Keratinocyte (primary cell): ENCODE measurements at regions not wholly inside any gene's neighbourhood (a gene's known extent, or its start where the extent isn't known, plus 50 kb on each side); places are given as distances from the start of the nearest gene placed in this dataset.

ENCODE experiments used
- DNase-seq: peaks from one replicate; pipeline ENCODE4 v3.0.0-alpha.2; 2011; ENCODE audit warnings: low read depth, missing footprints, low spot score
- FAIRE-seq: peaks from 2 replicates; lab custom pipeline; 2011; peaks lifted over from hg19 to GRCh38; lab: Jason Lieb, UNC
- H2AFZ ChIP-seq: 2 replicates; pipeline ENCODE4 v1.6.0; 2012; ENCODE audit warnings: low read length, control low read depth, inconsistent platforms; ENCODE audit not compliant: control insufficient read depth
- H3K27ac ChIP-seq: 2 replicates; pipeline ENCODE4 v1.5.1; 2011; ENCODE audit warnings: low read length; ENCODE audit not compliant: control insufficient read depth, insufficient read depth
- H3K27me3 ChIP-seq: 3 replicates; pipeline ENCODE4 v1.6.0; 2011; ENCODE audit warnings: low read length; ENCODE audit not compliant: control insufficient read depth, insufficient read depth; ENCODE audit errors: extremely low read depth
- H3K36me3 ChIP-seq, 2 experiments: 2 replicates in 1 of 2; 3 replicates in 1 of 2; pipeline ENCODE4 v1.5.1; 2011; ENCODE audit warnings: low read length in 2 of 2, mild to moderate bottlenecking in 1 of 2; ENCODE audit not compliant: control insufficient read depth in 2 of 2, insufficient read depth in 2 of 2; ENCODE audit errors: extremely low read depth in 1 of 2
- H3K4me1 ChIP-seq: 3 replicates; pipeline ENCODE4 v1.5.1; 2011; ENCODE audit warnings: low read length; ENCODE audit not compliant: control insufficient read depth, insufficient read depth; ENCODE audit errors: extremely low read depth
- H3K4me2 ChIP-seq: 3 replicates; pipeline ENCODE4 v1.6.0; 2011; ENCODE audit warnings: low read depth, low read length; ENCODE audit not compliant: control insufficient read depth, insufficient read depth; ENCODE audit errors: extremely low read depth
- H3K4me3 ChIP-seq, 3 experiments: fragments of 200-600 bp in 1 of 3; sonication (generic) in 1 of 3; 2 replicates in 2 of 3; 3 replicates in 1 of 3; pipeline ENCODE4 v1.5.1; 2011 to 2016; ENCODE audit warnings: low read length in 3 of 3, mild to moderate bottlenecking in 3 of 3, control low read depth in 2 of 3, inconsistent platforms in 1 of 3, low read depth in 1 of 3, mixed read lengths in 1 of 3, mixed run types in 1 of 3, moderate library complexity in 1 of 3; ENCODE audit not compliant: control insufficient read depth in 2 of 3, insufficient read depth in 2 of 3; ENCODE audit errors: extremely low read depth in 1 of 3
- H3K79me2 ChIP-seq: 2 replicates; pipeline ENCODE4 v1.6.0; 2012; ENCODE audit warnings: low read length; ENCODE audit not compliant: control insufficient read depth, insufficient read depth
- H3K9ac ChIP-seq: 3 replicates; pipeline ENCODE4 v1.6.0; 2011; ENCODE audit warnings: low read length; ENCODE audit not compliant: control insufficient read depth, insufficient read depth; ENCODE audit errors: extremely low read depth
- H3K9me1 ChIP-seq: 3 replicates; pipeline ENCODE4 v1.6.0; 2011; ENCODE audit warnings: low read length; ENCODE audit not compliant: control insufficient read depth, insufficient read depth; ENCODE audit errors: extremely low read depth
- H3K9me3 ChIP-seq: 2 replicates; pipeline ENCODE4 v1.5.1; 2012; ENCODE audit warnings: low read depth, low read length; ENCODE audit not compliant: control insufficient read depth
- H4K20me1 ChIP-seq: 3 replicates; pipeline ENCODE4 v1.6.0; 2011; ENCODE audit warnings: low read length; ENCODE audit not compliant: control insufficient read depth, insufficient read depth; ENCODE audit errors: extremely low read depth
- CTCF ChIP-seq, 3 experiments: IDR thresholded peaks in 1 of 3; conservative IDR thresholded peaks in 1 of 3; optimal IDR thresholded peaks in 1 of 3; 2 replicates in 2 of 3; 3 replicates in 1 of 3; pipeline versions ENCODE3 to v1.5.1; 2011; ENCODE audit warnings: low read length in 3 of 3, mild to moderate bottlenecking in 3 of 3, moderate library complexity in 2 of 3, control low read depth in 1 of 3, inconsistent platforms in 1 of 3; ENCODE audit not compliant: insufficient read depth in 2 of 3; ENCODE audit errors: extremely low read depth in 1 of 3
- EZH2 ChIP-seq: IDR thresholded peaks from one replicate; pipeline ENCODE4 v1.6.1; 2012; ENCODE audit warnings: inconsistent platforms, mild to moderate bottlenecking, low read length, moderate library complexity
- dilution Hi-C: fragments of 300-500 bp; cut with MboI; formaldehyde crosslinking; loops from one replicate; pipeline ENCODE4 v1.7.0; 2020; ENCODE audit warnings: low sequenced_read_pairs; ENCODE audit not compliant: extremely low pct_ligation_motif_present

GRCh38 chr10:36515319-36515718, 610.1 kb upstream of the ANKRD30A start:
- dilution Hi-C loops, result no loop called here
- Histone ChIP-seq H2AFZ (no peak overlapping the region), H3K79me2 (no peaks in the 10 kb centered on the region), H3K9me3 (no peaks in the 10 kb centered on the region), H3K27ac (no peak overlapping the region), H3K27me3 (no peaks in the 10 kb centered on the region), H3K36me3 (no peaks in the 10 kb centered on the region), H4K20me1 (no peaks in the 10 kb centered on the region), H3K4me3 (no peak overlapping the region), H3K9me1 (no peaks in the 10 kb centered on the region), H3K4me1 (no peaks in the 10 kb centered on the region), H3K9ac (no peak overlapping the region), H3K4me2 (no peak overlapping the region)
- FAIRE-seq, result no peak
- TF ChIP-seq EZH2 (no peak), CTCF (optimal IDR thresholded peaks at IDR 0.05 in 1 of 3, IDR thresholded peaks at IDR 0.05 in 1 of 3, conservative IDR thresholded peaks at IDR 0.05 in 1 of 3; ENCODE audit: extremely low read depth in 1 of 3, insufficient read depth in 2 of 3, low read length in 3 of 3) (no peak)
- DNase-seq, result no peak

- H2AFZ ChIP-seq, result no peak overlapping the region
- H3K79me2 ChIP-seq, result no peaks in the 10 kb centered on the region
- no peak overlapping the region for H3K27ac ChIP-seq
- no peaks in the 10 kb centered on the region for H4K20me1 ChIP-seq
- dilution Hi-C loops, result no loop called here
- H3K4me2 ChIP-seq, result no peak overlapping the region
- H3K9me1 ChIP-seq, result no peaks in the 10 kb centered on the region
- H3K4me3 ChIP-seq, result no peak overlapping the region
- H3K9ac ChIP-seq, result no peak overlapping the region
- H3K9me3 ChIP-seq, result no peaks in the 10 kb centered on the region
- no peaks in the 10 kb centered on the region for H3K4me1 ChIP-seq
- H3K36me3 ChIP-seq, result no peaks in the 10 kb centered on the region
- H3K27me3 ChIP-seq, result no peaks in the 10 kb centered on the region
- DNase-seq, result no peak
- no peak for FAIRE-seq
- no peak for TF ChIP-seq CTCF (optimal IDR thresholded peaks at IDR 0.05 in 1 of 3, IDR thresholded peaks at IDR 0.05 in 1 of 3, conservative IDR thresholded peaks at IDR 0.05 in 1 of 3; ENCODE audit: extremely low read depth in 1 of 3, insufficient read depth in 2 of 3, low read length in 3 of 3)
These were observed 617.7 kb upstream of the ANKRD30A start for GRCh38 chr10:36507715-36508114.
